GM23338 (cell line): ENCODE measurements at regions not wholly inside any gene's neighbourhood (a gene's known extent, or its start where the extent isn't known, plus 50 kb on each side); places are given as distances from the start of the nearest gene placed in this dataset.

Experiments
- ATAC-seq: fragments of 200-7000 bp; cut with Tn5 transposase; 3 replicates; pipeline ENCODE4 v1.9.1; 2020
- DNase-seq: peaks from one replicate; pipeline ENCODE4 v3.0.0-alpha.2; 2015; ENCODE audit warnings: low spot score
- H2AFZ ChIP-seq: fragments of 200-600 bp; sonication (generic); 2 replicates; pipeline ENCODE4 v1.8.0; 2016; ENCODE audit warnings: antibody characterized with exemption, mild to moderate bottlenecking, moderate library complexity
- H3F3A ChIP-seq: fragments of 200-600 bp; sonication (generic); replicated peaks from 2 replicates; pipeline ENCODE4 v1.8.0; 2017; ENCODE audit warnings: antibody characterized with exemption, mixed run types, low read depth
- H3K27ac ChIP-seq: fragments of 200-600 bp; sonication (generic); 2 replicates; pipeline ENCODE4 v1.6.1; 2016; ENCODE audit warnings: low read depth
- H3K27me3 ChIP-seq: fragments of 200-600 bp; sonication (generic); 2 replicates; pipeline ENCODE4 v1.8.0; 2016; ENCODE audit warnings: mild to moderate bottlenecking, mixed run types, moderate library complexity; ENCODE audit not compliant: insufficient read depth
- H3K36me3 ChIP-seq: fragments of 200-600 bp; sonication (generic); 2 replicates; pipeline ENCODE4 v1.8.0; 2016; ENCODE audit warnings: mild to moderate bottlenecking; ENCODE audit not compliant: insufficient read depth
- H3K4me1 ChIP-seq: fragments of 200-600 bp; sonication (generic); 2 replicates; pipeline ENCODE4 v1.8.0; 2016; ENCODE audit warnings: mild to moderate bottlenecking, moderate library complexity; ENCODE audit not compliant: insufficient read depth
- H3K4me2 ChIP-seq: fragments of 200-600 bp; sonication (generic); 2 replicates; pipeline ENCODE4 v1.7.1; 2017; ENCODE audit warnings: mixed run types
- H3K4me3 ChIP-seq: fragments of 200-600 bp; sonication (generic); 2 replicates; pipeline ENCODE4 v1.6.1; 2016; ENCODE audit warnings: mixed run types
- H3K79me2 ChIP-seq: fragments of 200-600 bp; sonication (generic); replicated peaks from 2 replicates; pipeline ENCODE4 v1.8.0; 2017; ENCODE audit warnings: mild to moderate bottlenecking; ENCODE audit not compliant: insufficient read depth
- H3K9me2 ChIP-seq: fragments of 200-600 bp; sonication (generic); 2 replicates; pipeline ENCODE4 v1.8.0; 2017; ENCODE audit not compliant: insufficient read depth
- H4K20me1 ChIP-seq: fragments of 200-600 bp; sonication (generic); replicated peaks from 2 replicates; pipeline ENCODE4 v1.8.0; 2017; ENCODE audit warnings: mild to moderate bottlenecking; ENCODE audit not compliant: insufficient read depth
- H3K27ac Mint-ChIP-seq: 2 replicates; pipeline ENCODE4 v1.8.0; 2020; ENCODE audit warnings: inconsistent platforms, mild to moderate bottlenecking, moderate library complexity, mixed read lengths
- H3K27me3 Mint-ChIP-seq: 3 replicates; pipeline ENCODE4 v1.8.0; 2022; ENCODE audit warnings: low read depth, mild to moderate bottlenecking, moderate library complexity, mixed read lengths, inconsistent platforms; ENCODE audit not compliant: insufficient read depth, poor library complexity
- H3K36me3 Mint-ChIP-seq: 3 replicates; pipeline ENCODE4 v1.8.0; 2021; ENCODE audit warnings: low read depth, mild to moderate bottlenecking, inconsistent platforms, moderate library complexity, mixed read lengths
- H3K4me1 Mint-ChIP-seq: 3 replicates; pipeline ENCODE4 v1.8.0; 2020; ENCODE audit warnings: mild to moderate bottlenecking, inconsistent platforms, mixed read lengths
- H3K4me3 Mint-ChIP-seq: 3 replicates; pipeline ENCODE4 v1.8.0; 2021; ENCODE audit warnings: moderate library complexity, mild to moderate bottlenecking, inconsistent platforms, mixed read lengths
- H3K9me3 Mint-ChIP-seq: 3 replicates; pipeline ENCODE4 v1.8.0; 2020; ENCODE audit warnings: moderate library complexity, mild to moderate bottlenecking, inconsistent platforms, mixed read lengths
- CREB1 ChIP-seq: fragments of 250-450 bp; sonication (Bioruptor Pico); IDR thresholded peaks from 2 replicates; pipeline ENCODE4 v1.5.0; 2020; ENCODE audit warnings: low read depth, mild to moderate bottlenecking, moderate library complexity
- EZH2 ChIP-seq: fragments of 200-600 bp; sonication (generic); IDR thresholded peaks from one replicate; pipeline ENCODE4 v1.8.0; 2017; ENCODE audit warnings: antibody characterized with exemption, mild to moderate bottlenecking, low read depth; ENCODE audit not compliant: unreplicated experiment
- EZH2phosphoT487 ChIP-seq: fragments of 200-600 bp; sonication (generic); IDR thresholded peaks from one replicate; pipeline ENCODE4 v1.8.1; 2018; ENCODE audit warnings: antibody characterized with exemption; ENCODE audit not compliant: unreplicated experiment
- JUNB ChIP-seq: IDR thresholded peaks from one replicate; pipeline ENCODE4 v1.6.1; 2016; ENCODE audit warnings: antibody characterized with exemption; ENCODE audit not compliant: unreplicated experiment
- NANOG ChIP-seq: IDR thresholded peaks from 2 replicates; pipeline ENCODE4 v1.6.1; 2016; ENCODE audit warnings: antibody characterized with exemption, borderline replicate concordance
- POLR2AphosphoS5 ChIP-seq: IDR thresholded peaks from 2 replicates; pipeline ENCODE4 v1.6.1; 2016; ENCODE audit warnings: antibody characterized with exemption, low read depth
- STAT1 ChIP-seq: IDR thresholded peaks from one replicate; pipeline ENCODE4 v1.6.1; 2016; ENCODE audit warnings: antibody characterized with exemption; ENCODE audit not compliant: unreplicated experiment
- ZNF114 ChIP-seq: fragments of 250-450 bp; sonication (Bioruptor Pico); IDR thresholded peaks from 2 replicates; pipeline ENCODE4 v1.5.0; 2020; ENCODE audit warnings: mild to moderate bottlenecking, moderate library complexity
- ZNF331 ChIP-seq: fragments of 250-450 bp; sonication (Bioruptor Pico); IDR thresholded peaks from 2 replicates; pipeline ENCODE4 v1.5.0; 2020; ENCODE audit warnings: low read depth, mild to moderate bottlenecking, moderate library complexity
- TF ChIP-seq, protein P1 (sequence below): IDR thresholded peaks from one replicate; pipeline ENCODE4 v1.6.1; 2018; ENCODE audit warnings: antibody characterized with exemption; ENCODE audit not compliant: unreplicated experiment
- TF ChIP-seq, protein P2 (sequence below), 2 experiments: fragments of 200-600 bp in 1 of 2; sonication (generic) in 1 of 2; conservative IDR thresholded peaks; 2 replicates each; pipeline versions ENCODE4 v1.5.1 to v1.6.1; 2016 to 2017; ENCODE audit warnings: antibody characterized with exemption in 2 of 2, low read depth in 2 of 2, mild to moderate bottlenecking in 2 of 2, moderate library complexity in 1 of 2
- TF ChIP-seq, protein P3 (sequence below): fragments of 250-450 bp; sonication (Bioruptor Pico); IDR thresholded peaks from 2 replicates; pipeline ENCODE4 v1.5.0; 2020; ENCODE audit warnings: mild to moderate bottlenecking, moderate library complexity
- TF ChIP-seq, protein P4 (sequence below): IDR thresholded peaks from 2 replicates; pipeline ENCODE4 v1.6.1; 2016; ENCODE audit warnings: antibody characterized with exemption

DNA sequence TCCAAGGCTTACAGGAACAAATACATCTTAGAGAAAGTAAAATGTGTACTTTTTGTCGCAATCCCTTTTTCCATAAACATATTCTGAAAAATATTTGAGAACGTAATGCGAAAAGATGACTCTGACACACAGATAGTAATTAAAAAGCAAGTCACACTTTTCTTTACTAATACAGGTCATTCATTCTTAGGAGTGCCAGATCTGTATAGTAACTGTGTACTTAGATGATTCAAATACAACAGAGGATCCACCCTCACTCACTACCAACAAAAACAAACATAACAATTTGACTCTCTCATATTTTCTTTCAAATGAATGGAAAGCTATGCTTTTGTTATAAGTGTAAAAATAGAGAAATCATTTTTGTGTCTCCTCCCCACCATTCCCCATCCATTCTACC is 795.4 kb downstream of the SLC6A15 start:
- ATAC-seq (no peak), DNase-seq (no peak)
- no peaks in the 10 kb centered on the region for H3K36me3 Mint-ChIP-seq
- H3K4me3 Mint-ChIP-seq, result no peak overlapping the region
- Histone ChIP-seq H4K20me1 (no peaks in the 10 kb centered on the region), H3K27ac (no peak overlapping the region), H3K27me3 (no peaks in the 10 kb centered on the region), H3K4me2 (no peak overlapping the region), H3F3A (no peaks in the 10 kb centered on the region), H3K4me1 (no peaks in the 10 kb centered on the region), H2AFZ (no peak overlapping the region), H3K36me3 (no peaks in the 10 kb centered on the region), H3K9me2 (no peaks in the 10 kb centered on the region; the same call in 1 of the 2 replicates), H3K4me3 (no peak overlapping the region), H3K79me2 (no peaks in the 10 kb centered on the region)
- H3K27me3 Mint-ChIP-seq, result no peaks in the 10 kb centered on the region
- H3K27ac Mint-ChIP-seq, result no peak overlapping the region
- 0 out of 3 replicates have a peak, but pooled peaks cover under 1% of the 10 kb centered on the region for H3K9me3 Mint-ChIP-seq
- H3K4me1 Mint-ChIP-seq, result no peaks in the 10 kb centered on the region
- TF ChIP-seq EZH2phosphoT487 (no peak), EZH2 (no peak), JUNB (no peak), ZNF331 (CRISPR knock-in tag) (no peak), ZNF114 (CRISPR knock-in tag) (no peak), POLR2AphosphoS5 (no peak), STAT1 (no peak), CREB1 (no peak), NANOG (no peak)
- TF ChIP-seq, protein P1, sequence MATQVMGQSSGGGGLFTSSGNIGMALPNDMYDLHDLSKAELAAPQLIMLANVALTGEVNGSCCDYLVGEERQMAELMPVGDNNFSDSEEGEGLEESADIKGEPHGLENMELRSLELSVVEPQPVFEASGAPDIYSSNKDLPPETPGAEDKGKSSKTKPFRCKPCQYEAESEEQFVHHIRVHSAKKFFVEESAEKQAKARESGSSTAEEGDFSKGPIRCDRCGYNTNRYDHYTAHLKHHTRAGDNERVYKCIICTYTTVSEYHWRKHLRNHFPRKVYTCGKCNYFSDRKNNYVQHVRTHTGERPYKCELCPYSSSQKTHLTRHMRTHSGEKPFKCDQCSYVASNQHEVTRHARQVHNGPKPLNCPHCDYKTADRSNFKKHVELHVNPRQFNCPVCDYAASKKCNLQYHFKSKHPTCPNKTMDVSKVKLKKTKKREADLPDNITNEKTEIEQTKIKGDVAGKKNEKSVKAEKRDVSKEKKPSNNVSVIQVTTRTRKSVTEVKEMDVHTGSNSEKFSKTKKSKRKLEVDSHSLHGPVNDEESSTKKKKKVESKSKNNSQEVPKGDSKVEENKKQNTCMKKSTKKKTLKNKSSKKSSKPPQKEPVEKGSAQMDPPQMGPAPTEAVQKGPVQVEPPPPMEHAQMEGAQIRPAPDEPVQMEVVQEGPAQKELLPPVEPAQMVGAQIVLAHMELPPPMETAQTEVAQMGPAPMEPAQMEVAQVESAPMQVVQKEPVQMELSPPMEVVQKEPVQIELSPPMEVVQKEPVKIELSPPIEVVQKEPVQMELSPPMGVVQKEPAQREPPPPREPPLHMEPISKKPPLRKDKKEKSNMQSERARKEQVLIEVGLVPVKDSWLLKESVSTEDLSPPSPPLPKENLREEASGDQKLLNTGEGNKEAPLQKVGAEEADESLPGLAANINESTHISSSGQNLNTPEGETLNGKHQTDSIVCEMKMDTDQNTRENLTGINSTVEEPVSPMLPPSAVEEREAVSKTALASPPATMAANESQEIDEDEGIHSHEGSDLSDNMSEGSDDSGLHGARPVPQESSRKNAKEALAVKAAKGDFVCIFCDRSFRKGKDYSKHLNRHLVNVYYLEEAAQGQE, result no peak
- TF ChIP-seq, protein P2, sequence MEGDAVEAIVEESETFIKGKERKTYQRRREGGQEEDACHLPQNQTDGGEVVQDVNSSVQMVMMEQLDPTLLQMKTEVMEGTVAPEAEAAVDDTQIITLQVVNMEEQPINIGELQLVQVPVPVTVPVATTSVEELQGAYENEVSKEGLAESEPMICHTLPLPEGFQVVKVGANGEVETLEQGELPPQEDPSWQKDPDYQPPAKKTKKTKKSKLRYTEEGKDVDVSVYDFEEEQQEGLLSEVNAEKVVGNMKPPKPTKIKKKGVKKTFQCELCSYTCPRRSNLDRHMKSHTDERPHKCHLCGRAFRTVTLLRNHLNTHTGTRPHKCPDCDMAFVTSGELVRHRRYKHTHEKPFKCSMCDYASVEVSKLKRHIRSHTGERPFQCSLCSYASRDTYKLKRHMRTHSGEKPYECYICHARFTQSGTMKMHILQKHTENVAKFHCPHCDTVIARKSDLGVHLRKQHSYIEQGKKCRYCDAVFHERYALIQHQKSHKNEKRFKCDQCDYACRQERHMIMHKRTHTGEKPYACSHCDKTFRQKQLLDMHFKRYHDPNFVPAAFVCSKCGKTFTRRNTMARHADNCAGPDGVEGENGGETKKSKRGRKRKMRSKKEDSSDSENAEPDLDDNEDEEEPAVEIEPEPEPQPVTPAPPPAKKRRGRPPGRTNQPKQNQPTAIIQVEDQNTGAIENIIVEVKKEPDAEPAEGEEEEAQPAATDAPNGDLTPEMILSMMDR (conservative IDR thresholded peaks at IDR 0.05; ENCODE audit: low read depth in 2 of 2), result no peak
- TF ChIP-seq, protein P3, sequence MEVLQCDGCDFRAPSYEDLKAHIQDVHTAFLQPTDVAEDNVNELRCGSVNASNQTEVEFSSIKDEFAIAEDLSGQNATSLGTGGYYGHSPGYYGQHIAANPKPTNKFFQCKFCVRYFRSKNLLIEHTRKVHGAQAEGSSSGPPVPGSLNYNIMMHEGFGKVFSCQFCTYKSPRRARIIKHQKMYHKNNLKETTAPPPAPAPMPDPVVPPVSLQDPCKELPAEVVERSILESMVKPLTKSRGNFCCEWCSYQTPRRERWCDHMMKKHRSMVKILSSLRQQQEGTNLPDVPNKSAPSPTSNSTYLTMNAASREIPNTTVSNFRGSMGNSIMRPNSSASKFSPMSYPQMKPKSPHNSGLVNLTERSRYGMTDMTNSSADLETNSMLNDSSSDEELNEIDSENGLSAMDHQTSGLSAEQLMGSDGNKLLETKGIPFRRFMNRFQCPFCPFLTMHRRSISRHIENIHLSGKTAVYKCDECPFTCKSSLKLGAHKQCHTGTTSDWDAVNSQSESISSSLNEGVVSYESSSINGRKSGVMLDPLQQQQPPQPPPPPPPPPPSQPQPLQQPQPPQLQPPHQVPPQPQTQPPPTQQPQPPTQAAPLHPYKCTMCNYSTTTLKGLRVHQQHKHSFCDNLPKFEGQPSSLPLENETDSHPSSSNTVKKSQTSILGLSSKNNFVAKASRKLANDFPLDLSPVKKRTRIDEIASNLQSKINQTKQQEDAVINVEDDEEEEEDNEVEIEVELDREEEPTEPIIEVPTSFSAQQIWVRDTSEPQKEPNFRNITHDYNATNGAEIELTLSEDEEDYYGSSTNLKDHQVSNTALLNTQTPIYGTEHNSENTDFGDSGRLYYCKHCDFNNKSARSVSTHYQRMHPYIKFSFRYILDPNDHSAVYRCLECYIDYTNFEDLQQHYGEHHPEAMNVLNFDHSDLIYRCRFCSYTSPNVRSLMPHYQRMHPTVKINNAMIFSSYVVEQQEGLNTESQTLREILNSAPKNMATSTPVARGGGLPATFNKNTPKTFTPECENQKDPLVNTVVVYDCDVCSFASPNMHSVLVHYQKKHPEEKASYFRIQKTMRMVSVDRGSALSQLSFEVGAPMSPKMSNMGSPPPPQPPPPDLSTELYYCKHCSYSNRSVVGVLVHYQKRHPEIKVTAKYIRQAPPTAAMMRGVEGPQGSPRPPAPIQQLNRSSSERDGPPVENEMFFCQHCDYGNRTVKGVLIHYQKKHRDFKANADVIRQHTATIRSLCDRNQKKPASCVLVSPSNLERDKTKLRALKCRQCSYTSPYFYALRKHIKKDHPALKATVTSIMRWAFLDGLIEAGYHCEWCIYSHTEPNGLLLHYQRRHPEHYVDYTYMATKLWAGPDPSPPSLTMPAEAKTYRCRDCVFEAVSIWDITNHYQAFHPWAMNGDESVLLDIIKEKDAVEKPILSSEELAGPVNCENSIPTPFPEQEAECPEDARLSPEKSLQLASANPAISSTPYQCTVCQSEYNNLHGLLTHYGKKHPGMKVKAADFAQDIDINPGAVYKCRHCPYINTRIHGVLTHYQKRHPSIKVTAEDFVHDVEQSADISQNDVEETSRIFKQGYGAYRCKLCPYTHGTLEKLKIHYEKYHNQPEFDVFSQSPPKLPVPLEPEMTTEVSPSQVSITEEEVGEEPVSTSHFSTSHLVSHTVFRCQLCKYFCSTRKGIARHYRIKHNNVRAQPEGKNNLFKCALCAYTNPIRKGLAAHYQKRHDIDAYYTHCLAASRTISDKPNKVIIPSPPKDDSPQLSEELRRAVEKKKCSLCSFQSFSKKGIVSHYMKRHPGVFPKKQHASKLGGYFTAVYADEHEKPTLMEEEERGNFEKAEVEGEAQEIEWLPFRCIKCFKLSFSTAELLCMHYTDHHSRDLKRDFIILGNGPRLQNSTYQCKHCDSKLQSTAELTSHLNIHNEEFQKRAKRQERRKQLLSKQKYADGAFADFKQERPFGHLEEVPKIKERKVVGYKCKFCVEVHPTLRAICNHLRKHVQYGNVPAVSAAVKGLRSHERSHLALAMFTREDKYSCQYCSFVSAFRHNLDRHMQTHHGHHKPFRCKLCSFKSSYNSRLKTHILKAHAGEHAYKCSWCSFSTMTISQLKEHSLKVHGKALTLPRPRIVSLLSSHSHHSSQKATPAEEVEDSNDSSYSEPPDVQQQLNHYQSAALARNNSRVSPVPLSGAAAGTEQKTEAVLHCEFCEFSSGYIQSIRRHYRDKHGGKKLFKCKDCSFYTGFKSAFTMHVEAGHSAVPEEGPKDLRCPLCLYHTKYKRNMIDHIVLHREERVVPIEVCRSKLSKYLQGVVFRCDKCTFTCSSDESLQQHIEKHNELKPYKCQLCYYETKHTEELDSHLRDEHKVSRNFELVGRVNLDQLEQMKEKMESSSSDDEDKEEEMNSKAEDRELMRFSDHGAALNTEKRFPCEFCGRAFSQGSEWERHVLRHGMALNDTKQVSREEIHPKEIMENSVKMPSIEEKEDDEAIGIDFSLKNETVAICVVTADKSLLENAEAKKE, result no peak
- TF ChIP-seq, protein P4, sequence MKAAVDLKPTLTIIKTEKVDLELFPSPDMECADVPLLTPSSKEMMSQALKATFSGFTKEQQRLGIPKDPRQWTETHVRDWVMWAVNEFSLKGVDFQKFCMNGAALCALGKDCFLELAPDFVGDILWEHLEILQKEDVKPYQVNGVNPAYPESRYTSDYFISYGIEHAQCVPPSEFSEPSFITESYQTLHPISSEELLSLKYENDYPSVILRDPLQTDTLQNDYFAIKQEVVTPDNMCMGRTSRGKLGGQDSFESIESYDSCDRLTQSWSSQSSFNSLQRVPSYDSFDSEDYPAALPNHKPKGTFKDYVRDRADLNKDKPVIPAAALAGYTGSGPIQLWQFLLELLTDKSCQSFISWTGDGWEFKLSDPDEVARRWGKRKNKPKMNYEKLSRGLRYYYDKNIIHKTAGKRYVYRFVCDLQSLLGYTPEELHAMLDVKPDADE, result no peak
